GM18498 (cell line): ENCODE measurements at regions not wholly inside any gene's neighbourhood (a gene's known extent, or its start where the extent isn't known, plus 50 kb on each side); places are given as distances from the start of the nearest gene placed in this dataset.

ENCODE experiments used
- ATAC-seq: cut with Tn5 transposase; IDR thresholded peaks from one replicate; pipeline ENCODE4 v1.9.1; 2021; ENCODE audit warnings: mild to moderate bottlenecking, moderate library complexity; ENCODE audit not compliant: unreplicated experiment

- no peak for ATAC-seq
Measured at GRCh38 chr1:187294421-187295201, 465.9 kb downstream of the PLA2G4A start.

GRCh38 chr1:187300081-187300480 lies 471.3 kb downstream of the PLA2G4A start:
- ATAC-seq: no peak

- no peak for ATAC-seq
Measured at GRCh38 chr1:187306710-187307415, 478.1 kb downstream of the PLA2G4A start.

GRCh38 chr1:187310038-187310631 lies 481.4 kb downstream of the PLA2G4A start:
- no peak for ATAC-seq

- ATAC-seq: no peak
Measured at GRCh38 chr1:187313115-187313514, 484.4 kb downstream of the PLA2G4A start.

GRCh38 chr1:187326557-187326956 lies 497.8 kb downstream of the PLA2G4A start:
- no peak for ATAC-seq

- ATAC-seq: peak; percentile 52
Measured at GRCh38 chr1:187336441-187337168, 507.9 kb downstream of the PLA2G4A start.

GRCh38 chr1:187338762-187339412 lies 510.1 kb downstream of the PLA2G4A start:
- no peak for ATAC-seq

GRCh38 chr1:187342495-187342894 lies 513.7 kb downstream of the PLA2G4A start:
- no peak for ATAC-seq

- ATAC-seq: no peak
Measured at GRCh38 chr1:187374082-187374481, 545.3 kb downstream of the PLA2G4A start.

- ATAC-seq: no peak
Measured at GRCh38 chr1:187374742-187375141, 546.0 kb downstream of the PLA2G4A start.

GRCh38 chr1:187383366-187383765 lies 554.6 kb downstream of the PLA2G4A start:
- no peak for ATAC-seq

- peak; percentile 87 for ATAC-seq
Measured at GRCh38 chr1:187384504-187384903, 555.8 kb downstream of the PLA2G4A start.

GRCh38 chr1:187390215-187390818 lies 561.6 kb downstream of the PLA2G4A start:
- ATAC-seq: no peak

GRCh38 chr1:187396226-187396625 lies 567.5 kb downstream of the PLA2G4A start:
- no peak for ATAC-seq

GRCh38 chr1:187396929-187397796 lies 568.4 kb downstream of the PLA2G4A start:
- ATAC-seq: no peak

GRCh38 chr1:187408212-187409004 lies 579.7 kb downstream of the PLA2G4A start:
- ATAC-seq: no peak

GRCh38 chr1:187409341-187409740 lies 580.6 kb downstream of the PLA2G4A start:
- no peak for ATAC-seq

GRCh38 chr1:187411118-187411517 lies 582.4 kb downstream of the PLA2G4A start:
- ATAC-seq: peak; percentile 65
